Smooth muscle cell (in vitro differentiated cells): ENCODE measurements at regions not wholly inside any gene's neighbourhood (a gene's known extent, or its start where the extent isn't known, plus 50 kb on each side); places are given as distances from the start of the nearest gene placed in this dataset.

ENCODE experiments used
- DNase-seq: peaks from one replicate; lab custom pipeline; 2025; ENCODE audit not compliant: unreplicated experiment; lab: John Stamatoyannopoulos, UW
- H2AFZ ChIP-seq: fragments of 200-600 bp; sonication (generic); 2 replicates; pipeline ENCODE4 v1.6.0; 2016; ENCODE audit warnings: antibody characterized with exemption, low read depth, mild to moderate bottlenecking
- H3F3A ChIP-seq: fragments of 200-600 bp; sonication (generic); 2 replicates; pipeline ENCODE4 v1.6.0; 2017; ENCODE audit warnings: antibody characterized with exemption, low read depth
- H3K27ac ChIP-seq: fragments of 200-600 bp; sonication (generic); 2 replicates; pipeline ENCODE4 v1.5.1; 2016; ENCODE audit warnings: low read depth, mild to moderate bottlenecking
- H3K27me3 ChIP-seq: fragments of 200-600 bp; sonication (generic); 2 replicates; pipeline ENCODE4 v1.6.1; 2016; ENCODE audit warnings: low read depth, mild to moderate bottlenecking
- H3K36me3 ChIP-seq: fragments of 200-600 bp; sonication (generic); 2 replicates; pipeline ENCODE4 v1.5.1; 2016; ENCODE audit warnings: low read depth
- H3K4me1 ChIP-seq: fragments of 200-600 bp; sonication (generic); 2 replicates; pipeline ENCODE4 v1.5.1; 2016; ENCODE audit warnings: low read depth
- H3K4me2 ChIP-seq: fragments of 200-600 bp; sonication (generic); 2 replicates; pipeline ENCODE4 v1.6.0; 2016; ENCODE audit warnings: mild to moderate bottlenecking
- H3K4me3 ChIP-seq: fragments of 200-600 bp; sonication (generic); 2 replicates; pipeline ENCODE4 v1.5.1; 2016; ENCODE audit warnings: mild to moderate bottlenecking
- H3K79me2 ChIP-seq: fragments of 200-600 bp; sonication (generic); 2 replicates; pipeline ENCODE4 v1.6.0; 2016; ENCODE audit warnings: low read depth, mild to moderate bottlenecking
- H3K9ac ChIP-seq: fragments of 200-600 bp; sonication (generic); 2 replicates; pipeline ENCODE4 v1.6.0; 2016; ENCODE audit warnings: low read depth
- H3K9me3 ChIP-seq: fragments of 200-600 bp; sonication (generic); replicated peaks from 2 replicates; pipeline ENCODE4 v1.5.1; 2016; ENCODE audit warnings: low read depth
- H4K20me1 ChIP-seq: fragments of 200-600 bp; sonication (generic); 2 replicates; pipeline ENCODE4 v1.6.0; 2016; ENCODE audit warnings: low read depth
- CTCF ChIP-seq: fragments of 200-600 bp; sonication (generic); IDR thresholded peaks from 2 replicates; pipeline ENCODE4 v1.5.1; 2017; ENCODE audit warnings: borderline replicate concordance, mild to moderate bottlenecking, antibody characterized with exemption; ENCODE audit not compliant: insufficient read depth, poor library complexity, severe bottlenecking
- WGBS: methylation state at CpG from one replicate; pipeline ENCODE4 v1.1.7; 2016; ENCODE audit warnings: low lambda C conversion rate; 5-methylcytosine and 5-hydroxymethylcytosine counted together

GRCh38 chr22:22810471-22810870 is 77.1 kb upstream of the IGLL5 start:
- DNase-seq, result no peak
- WGBS, result 63% methylated on average over 8 of the region's 8 CpGs
- H4K20me1 ChIP-seq, result no peaks in the 10 kb centered on the region
- H3K4me3 ChIP-seq, result no peak overlapping the region
- no peaks in the 10 kb centered on the region for H3K9me3 ChIP-seq
- H3K9ac ChIP-seq, result no peak overlapping the region
- no peaks in the 10 kb centered on the region for H3K4me1 ChIP-seq
- H3K79me2 ChIP-seq, result no peaks in the 10 kb centered on the region
- peaks cover 59% of the 10 kb centered on the region for H3K27me3 ChIP-seq
- no peak overlapping the region for H3K27ac ChIP-seq
- no peak overlapping the region for H3K4me2 ChIP-seq
- H2AFZ ChIP-seq, result no peak overlapping the region
- no peak for TF ChIP-seq CTCF
- H3K36me3 ChIP-seq, result no peaks in the 10 kb centered on the region
- H3F3A ChIP-seq, result no peaks in the 10 kb centered on the region

- no peak overlapping the region for H3K4me2 ChIP-seq
- WGBS, result 84% methylated on average over 8 of the region's 8 CpGs
- no peaks in the 10 kb centered on the region for H3F3A ChIP-seq
- no peak for TF ChIP-seq CTCF
- no peaks in the 10 kb centered on the region for H4K20me1 ChIP-seq
- no peaks in the 10 kb centered on the region for H3K36me3 ChIP-seq
- no peaks in the 10 kb centered on the region for H3K4me1 ChIP-seq
- H3K4me3 ChIP-seq, result no peak overlapping the region
- no peak overlapping the region for H2AFZ ChIP-seq
- DNase-seq, result no peak
- no peaks in the 10 kb centered on the region for H3K9me3 ChIP-seq
- H3K9ac ChIP-seq, result no peak overlapping the region
- no peaks in the 10 kb centered on the region for H3K79me2 ChIP-seq
- no peak overlapping the region for H3K27ac ChIP-seq
- peaks cover 59% of the 10 kb centered on the region for H3K27me3 ChIP-seq
Measured at GRCh38 chr22:22811016-22812009, 76.3 kb upstream of the IGLL5 start.

- no peak overlapping the region for H3K4me3 ChIP-seq
- no peak overlapping the region for H2AFZ ChIP-seq
- H3K9ac ChIP-seq, result no peak overlapping the region
- H3F3A ChIP-seq, result no peaks in the 10 kb centered on the region
- TF ChIP-seq CTCF, result no peak
- no peak overlapping the region for H3K4me2 ChIP-seq
- peaks cover 57% of the 10 kb centered on the region for H3K27me3 ChIP-seq
- H3K79me2 ChIP-seq, result no peaks in the 10 kb centered on the region
- H3K9me3 ChIP-seq, result no peaks in the 10 kb centered on the region
- no peaks in the 10 kb centered on the region for H3K36me3 ChIP-seq
- H3K4me1 ChIP-seq, result no peaks in the 10 kb centered on the region
- no peaks in the 10 kb centered on the region for H4K20me1 ChIP-seq
- no peak for DNase-seq
- H3K27ac ChIP-seq, result no peak overlapping the region
- WGBS, result 70% methylated on average over 10 of the region's 10 CpGs
Measured at GRCh38 chr22:22812031-22812905, 75.3 kb upstream of the IGLL5 start.
